ENCODE measurements at regions not wholly inside any gene's neighbourhood (a gene's known extent, or its start where the extent isn't known, plus 50 kb on each side); places are given as distances from the start of the nearest gene placed in this dataset.
"Not testable (repeated sequence)": the region's sequence is repeated elsewhere in the genome, so short reads cannot be mapped to it uniquely, and the experiment has no call there.

DNA sequence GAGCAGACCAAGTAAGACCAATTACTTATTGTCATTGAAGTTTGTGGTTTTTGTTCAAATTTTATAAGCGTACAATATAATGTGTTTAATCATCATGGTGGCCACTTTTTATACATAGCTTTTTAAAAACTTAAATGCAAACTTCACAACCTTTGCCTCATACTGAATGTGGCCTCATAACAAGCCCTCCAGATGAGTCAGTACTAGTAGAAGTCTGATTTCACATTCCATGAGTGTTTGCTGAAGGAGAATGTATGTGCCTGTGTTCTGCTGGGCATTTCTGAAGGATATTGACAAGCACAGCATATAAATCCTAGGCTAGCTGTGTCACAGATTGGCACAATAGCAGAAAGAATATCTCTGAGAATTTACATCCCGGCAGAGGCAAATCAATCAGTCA, 506.4 kb downstream of the TUBA3C start:
- not testable (repeated sequence) for H3K9me3 ChIP-seq (ENCODE audit: control insufficient read depth, low read length); H3K4me1 ChIP-seq (ENCODE audit: control insufficient read depth, insufficient read depth, low read length); H3K27me3 ChIP-seq (replicated peaks; ENCODE audit: control insufficient read depth, insufficient read depth, low read length); H3K9ac ChIP-seq (ENCODE audit: low read length); H3K4me3 ChIP-seq (ENCODE audit: low read length); DNase-seq (ENCODE audit: low read depth); H3K36me3 ChIP-seq (ENCODE audit: control insufficient read depth, insufficient read depth, low read length, severe bottlenecking)

GRCh38 chr13:18673794-18674193, 507.8 kb downstream of the TUBA3C start:
- not testable (repeated sequence) for H3K9me3 ChIP-seq (ENCODE audit: control insufficient read depth, low read length); DNase-seq (ENCODE audit: low read depth); H3K4me1 ChIP-seq (ENCODE audit: control insufficient read depth, insufficient read depth, low read length); H3K4me3 ChIP-seq (ENCODE audit: low read length); H3K27me3 ChIP-seq (replicated peaks; ENCODE audit: control insufficient read depth, insufficient read depth, low read length); H3K36me3 ChIP-seq (ENCODE audit: control insufficient read depth, insufficient read depth, low read length, severe bottlenecking); H3K9ac ChIP-seq (ENCODE audit: low read length)

GRCh38 chr13:18666585-18666984, 515.0 kb downstream of the TUBA3C start:
- H3K27me3 ChIP-seq (replicated peaks; ENCODE audit: control insufficient read depth, insufficient read depth, low read length); DNase-seq (ENCODE audit: low read depth); H3K4me3 ChIP-seq (ENCODE audit: low read length); H3K9ac ChIP-seq (ENCODE audit: low read length); H3K36me3 ChIP-seq (ENCODE audit: control insufficient read depth, insufficient read depth, low read length, severe bottlenecking); H3K9me3 ChIP-seq (ENCODE audit: control insufficient read depth, low read length); H3K4me1 ChIP-seq (ENCODE audit: control insufficient read depth, insufficient read depth, low read length): not testable (repeated sequence)

- H3K9me3 ChIP-seq (ENCODE audit: control insufficient read depth, low read length); H3K27me3 ChIP-seq (replicated peaks; ENCODE audit: control insufficient read depth, insufficient read depth, low read length); H3K4me1 ChIP-seq (ENCODE audit: control insufficient read depth, insufficient read depth, low read length); H3K9ac ChIP-seq (ENCODE audit: low read length); DNase-seq (ENCODE audit: low read depth); H3K36me3 ChIP-seq (ENCODE audit: control insufficient read depth, insufficient read depth, low read length, severe bottlenecking); H3K4me3 ChIP-seq (ENCODE audit: low read length): not testable (repeated sequence)
Measured at GRCh38 chr13:18665716-18666115, 515.9 kb downstream of the TUBA3C start.

- not testable (repeated sequence) for H3K27me3 ChIP-seq (replicated peaks; ENCODE audit: control insufficient read depth, insufficient read depth, low read length); H3K9ac ChIP-seq (ENCODE audit: low read length); H3K4me3 ChIP-seq (ENCODE audit: low read length); DNase-seq (ENCODE audit: low read depth); H3K4me1 ChIP-seq (ENCODE audit: control insufficient read depth, insufficient read depth, low read length); H3K36me3 ChIP-seq (ENCODE audit: control insufficient read depth, insufficient read depth, low read length, severe bottlenecking); H3K9me3 ChIP-seq (ENCODE audit: control insufficient read depth, low read length)
Measured at GRCh38 chr13:18665124-18665523, 516.5 kb downstream of the TUBA3C start.

- not testable (repeated sequence) for H3K4me1 ChIP-seq (ENCODE audit: control insufficient read depth, insufficient read depth, low read length); H3K27me3 ChIP-seq (replicated peaks; ENCODE audit: control insufficient read depth, insufficient read depth, low read length); H3K9ac ChIP-seq (ENCODE audit: low read length); H3K36me3 ChIP-seq (ENCODE audit: control insufficient read depth, insufficient read depth, low read length, severe bottlenecking); H3K4me3 ChIP-seq (ENCODE audit: low read length); H3K9me3 ChIP-seq (ENCODE audit: control insufficient read depth, low read length); DNase-seq (ENCODE audit: low read depth)
Measured at GRCh38 chr13:18663222-18663621, 518.4 kb downstream of the TUBA3C start.

DNA sequence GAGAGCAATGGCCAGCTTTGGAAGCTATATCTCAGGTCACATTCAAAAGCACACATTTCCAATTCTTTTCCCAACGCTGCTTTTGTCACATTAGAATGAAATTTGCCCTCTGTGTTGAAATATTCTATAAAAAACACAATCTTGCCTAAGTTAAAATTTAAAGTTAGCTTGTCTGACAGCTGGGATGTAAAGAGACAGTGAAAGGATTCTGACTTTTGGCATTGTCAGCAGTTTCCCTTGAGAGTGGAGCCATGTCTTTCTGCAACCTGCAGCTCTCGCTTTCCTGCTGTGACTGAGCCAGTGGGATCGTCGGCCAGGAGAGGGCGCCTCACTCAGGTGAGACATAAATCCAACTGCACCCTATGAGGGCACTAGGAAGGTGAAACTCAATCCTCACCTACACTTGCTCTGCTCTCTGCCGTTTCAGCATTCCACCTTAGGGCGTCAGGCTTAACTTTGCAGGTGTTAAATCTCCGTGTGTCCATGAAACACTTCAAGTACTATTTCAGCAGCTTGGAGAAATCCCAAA, 537.9 kb downstream of the TUBA3C start:
- H3K9me3 ChIP-seq (ENCODE audit: control insufficient read depth, low read length); H3K36me3 ChIP-seq (ENCODE audit: control insufficient read depth, insufficient read depth, low read length, severe bottlenecking); H3K27me3 ChIP-seq (replicated peaks; ENCODE audit: control insufficient read depth, insufficient read depth, low read length); H3K4me1 ChIP-seq (ENCODE audit: control insufficient read depth, insufficient read depth, low read length); H3K4me3 ChIP-seq (ENCODE audit: low read length); DNase-seq (ENCODE audit: low read depth); H3K9ac ChIP-seq (ENCODE audit: low read length): not testable (repeated sequence)

- not testable (repeated sequence) for H3K4me3 ChIP-seq (ENCODE audit: low read length); DNase-seq (ENCODE audit: low read depth); H3K4me1 ChIP-seq (ENCODE audit: control insufficient read depth, insufficient read depth, low read length); H3K27me3 ChIP-seq (replicated peaks; ENCODE audit: control insufficient read depth, insufficient read depth, low read length); H3K9ac ChIP-seq (ENCODE audit: low read length); H3K36me3 ChIP-seq (ENCODE audit: control insufficient read depth, insufficient read depth, low read length, severe bottlenecking); H3K9me3 ChIP-seq (ENCODE audit: control insufficient read depth, low read length)
Measured at GRCh38 chr13:18628928-18629327, 552.7 kb downstream of the TUBA3C start.

DNA sequence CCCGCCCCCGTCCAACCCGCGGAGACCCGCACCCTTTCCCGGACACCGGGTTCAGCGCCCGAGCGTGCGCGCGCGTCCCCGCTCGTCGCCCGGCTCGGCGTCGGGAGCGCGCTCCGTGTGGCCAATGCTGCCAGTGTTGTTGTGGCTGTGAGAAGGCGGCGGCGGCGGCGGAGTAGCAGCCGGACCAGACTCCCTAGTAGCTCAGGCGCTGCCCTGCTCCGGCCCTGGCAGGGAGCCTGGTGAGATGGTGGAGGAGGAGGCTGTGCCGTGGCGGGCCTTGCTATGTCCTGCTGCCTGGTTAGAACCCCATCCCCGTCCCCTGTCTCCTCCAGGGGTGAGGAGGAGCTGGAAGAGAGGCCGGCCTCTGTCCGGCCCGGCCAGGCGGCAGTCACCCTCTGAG, 553.2 kb downstream of the TUBA3C start:
- Histone ChIP-seq H3K9me3 (ENCODE audit: control insufficient read depth, low read length) (no peaks in the 10 kb centered on the region), H3K9ac (ENCODE audit: low read length) (no peak overlapping the region), H3K4me3 (ENCODE audit: low read length) (no peak overlapping the region), H3K4me1 (ENCODE audit: control insufficient read depth, insufficient read depth, low read length) (no peaks in the 10 kb centered on the region), H3K27me3 (replicated peaks; ENCODE audit: control insufficient read depth, insufficient read depth, low read length) (no peaks in the 10 kb centered on the region), H3K36me3 (ENCODE audit: control insufficient read depth, insufficient read depth, low read length, severe bottlenecking) (no peaks in the 10 kb centered on the region)
- DNase-seq (ENCODE audit: low read depth) = no peak

GRCh38 chr13:18624061-18624460, 557.6 kb downstream of the TUBA3C start:
- H3K27me3 ChIP-seq (replicated peaks; ENCODE audit: control insufficient read depth, insufficient read depth, low read length); DNase-seq (ENCODE audit: low read depth); H3K4me3 ChIP-seq (ENCODE audit: low read length); H3K4me1 ChIP-seq (ENCODE audit: control insufficient read depth, insufficient read depth, low read length); H3K9me3 ChIP-seq (ENCODE audit: control insufficient read depth, low read length); H3K9ac ChIP-seq (ENCODE audit: low read length); H3K36me3 ChIP-seq (ENCODE audit: control insufficient read depth, insufficient read depth, low read length, severe bottlenecking): not testable (repeated sequence)

GRCh38 chr13:18618442-18618841, 563.2 kb downstream of the TUBA3C start:
- not testable (repeated sequence) for H3K27me3 ChIP-seq (replicated peaks; ENCODE audit: control insufficient read depth, insufficient read depth, low read length); DNase-seq (ENCODE audit: low read depth); H3K9me3 ChIP-seq (ENCODE audit: control insufficient read depth, low read length); H3K36me3 ChIP-seq (ENCODE audit: control insufficient read depth, insufficient read depth, low read length, severe bottlenecking); H3K4me3 ChIP-seq (ENCODE audit: low read length); H3K4me1 ChIP-seq (ENCODE audit: control insufficient read depth, insufficient read depth, low read length); H3K9ac ChIP-seq (ENCODE audit: low read length)

DNA sequence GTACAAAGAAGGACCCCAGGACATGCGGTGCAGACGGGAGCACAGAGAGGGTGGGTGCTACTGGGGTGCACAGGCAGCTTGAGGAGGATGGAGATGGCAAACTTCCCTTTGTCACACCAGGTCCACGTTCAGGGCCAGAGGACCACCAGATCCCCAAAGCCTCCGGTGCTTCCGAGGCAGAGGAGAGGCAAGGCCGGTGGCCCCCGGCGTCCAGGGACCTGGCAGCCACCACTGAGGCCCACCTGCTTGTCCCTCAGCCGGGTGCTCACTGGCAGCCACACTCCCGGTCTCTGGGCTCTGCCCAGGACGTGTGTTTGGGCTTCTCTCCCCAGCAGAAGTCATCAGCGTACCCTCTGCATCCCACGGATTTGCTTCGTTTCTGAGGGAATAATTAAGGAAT, 571.1 kb downstream of the TUBA3C start:
- not testable (repeated sequence) for H3K9ac ChIP-seq (ENCODE audit: low read length)

More for the DNA sequence above, 571.1 kb downstream of the TUBA3C start:
- not testable (repeated sequence) for H3K4me3 ChIP-seq (ENCODE audit: low read length); DNase-seq (ENCODE audit: low read depth); H3K36me3 ChIP-seq (ENCODE audit: control insufficient read depth, insufficient read depth, low read length, severe bottlenecking); H3K27me3 ChIP-seq (replicated peaks; ENCODE audit: control insufficient read depth, insufficient read depth, low read length); H3K4me1 ChIP-seq (ENCODE audit: control insufficient read depth, insufficient read depth, low read length); H3K9me3 ChIP-seq (ENCODE audit: control insufficient read depth, low read length)

All from adipocyte (in vitro differentiated cells).